ENCODE measurements at regions not wholly inside any gene's neighbourhood (a gene's known extent, or its start where the extent isn't known, plus 50 kb on each side); places are given as distances from the start of the nearest gene placed in this dataset.

DNA sequence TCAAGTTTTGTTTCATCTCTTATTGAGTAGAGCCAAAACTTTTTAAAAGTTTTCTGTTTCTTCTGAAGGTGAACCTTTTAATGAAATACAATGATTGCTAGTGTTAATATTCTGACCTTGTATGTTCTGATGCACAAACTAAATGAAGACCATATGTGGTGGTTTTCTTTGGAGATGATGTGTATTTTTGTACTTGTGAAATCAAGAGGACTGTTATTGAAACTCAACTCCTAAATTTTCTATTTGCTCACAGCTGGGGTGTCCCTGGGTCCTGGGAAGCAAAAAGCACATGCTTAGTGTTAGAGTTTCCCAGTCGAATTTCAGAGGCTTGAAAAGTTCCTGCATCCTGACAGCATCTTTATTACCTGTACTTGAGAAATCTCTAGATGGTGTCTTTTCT lies 1185.8 kb upstream of the ALCAM start:
- Mint-ChIP-seq H3K4me1 (ENCODE audit: low read depth, unreplicated experiment) (no peaks in the 10 kb centered on the region), H3K9me3 (ENCODE audit: unreplicated experiment) (no peaks in the 10 kb centered on the region), H3K27ac (ENCODE audit: unreplicated experiment) (no peak overlapping the region), H3K27me3 (ENCODE audit: unreplicated experiment) (no peaks in the 10 kb centered on the region), H3K4me3 (ENCODE audit: unreplicated experiment) (no peak overlapping the region), H3K36me3 (ENCODE audit: unreplicated experiment) (no peaks in the 10 kb centered on the region)
- no peak for DNase-seq
- TF ChIP-seq, protein P1, sequence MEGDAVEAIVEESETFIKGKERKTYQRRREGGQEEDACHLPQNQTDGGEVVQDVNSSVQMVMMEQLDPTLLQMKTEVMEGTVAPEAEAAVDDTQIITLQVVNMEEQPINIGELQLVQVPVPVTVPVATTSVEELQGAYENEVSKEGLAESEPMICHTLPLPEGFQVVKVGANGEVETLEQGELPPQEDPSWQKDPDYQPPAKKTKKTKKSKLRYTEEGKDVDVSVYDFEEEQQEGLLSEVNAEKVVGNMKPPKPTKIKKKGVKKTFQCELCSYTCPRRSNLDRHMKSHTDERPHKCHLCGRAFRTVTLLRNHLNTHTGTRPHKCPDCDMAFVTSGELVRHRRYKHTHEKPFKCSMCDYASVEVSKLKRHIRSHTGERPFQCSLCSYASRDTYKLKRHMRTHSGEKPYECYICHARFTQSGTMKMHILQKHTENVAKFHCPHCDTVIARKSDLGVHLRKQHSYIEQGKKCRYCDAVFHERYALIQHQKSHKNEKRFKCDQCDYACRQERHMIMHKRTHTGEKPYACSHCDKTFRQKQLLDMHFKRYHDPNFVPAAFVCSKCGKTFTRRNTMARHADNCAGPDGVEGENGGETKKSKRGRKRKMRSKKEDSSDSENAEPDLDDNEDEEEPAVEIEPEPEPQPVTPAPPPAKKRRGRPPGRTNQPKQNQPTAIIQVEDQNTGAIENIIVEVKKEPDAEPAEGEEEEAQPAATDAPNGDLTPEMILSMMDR (IDR thresholded peaks at IDR 0.05; ENCODE audit: partially characterized antibody, unreplicated experiment): no peak

DNA sequence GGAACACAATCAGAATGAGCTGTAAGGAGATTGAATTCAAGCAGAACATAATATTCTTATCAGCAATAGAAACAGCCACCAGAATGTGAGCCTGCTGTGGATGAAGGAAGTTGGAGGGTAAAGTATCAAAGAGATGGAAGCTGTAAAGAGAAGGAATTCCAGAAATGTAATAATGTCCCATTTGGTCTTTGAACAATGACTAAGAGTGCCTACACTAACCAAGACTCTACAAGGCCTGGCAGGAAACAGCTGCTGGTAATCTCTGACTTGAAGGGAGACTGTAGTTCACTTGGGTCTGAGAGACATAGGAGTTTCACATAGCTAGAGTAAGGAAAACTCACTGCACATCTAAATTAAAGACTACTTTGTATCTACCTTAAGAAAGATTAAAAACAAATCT lies 1176.0 kb upstream of the ALCAM start:
- DNase-seq: no peak
- Mint-ChIP-seq H3K36me3 (ENCODE audit: unreplicated experiment) (no peaks in the 10 kb centered on the region), H3K9me3 (ENCODE audit: unreplicated experiment) (no peaks in the 10 kb centered on the region), H3K27me3 (ENCODE audit: unreplicated experiment) (no peaks in the 10 kb centered on the region), H3K27ac (ENCODE audit: unreplicated experiment) (no peak overlapping the region), H3K4me3 (ENCODE audit: unreplicated experiment) (no peak overlapping the region), H3K4me1 (ENCODE audit: low read depth, unreplicated experiment) (no peaks in the 10 kb centered on the region)
- TF ChIP-seq, protein P1 (IDR thresholded peaks at IDR 0.05; ENCODE audit: partially characterized antibody, unreplicated experiment): no peak

DNA sequence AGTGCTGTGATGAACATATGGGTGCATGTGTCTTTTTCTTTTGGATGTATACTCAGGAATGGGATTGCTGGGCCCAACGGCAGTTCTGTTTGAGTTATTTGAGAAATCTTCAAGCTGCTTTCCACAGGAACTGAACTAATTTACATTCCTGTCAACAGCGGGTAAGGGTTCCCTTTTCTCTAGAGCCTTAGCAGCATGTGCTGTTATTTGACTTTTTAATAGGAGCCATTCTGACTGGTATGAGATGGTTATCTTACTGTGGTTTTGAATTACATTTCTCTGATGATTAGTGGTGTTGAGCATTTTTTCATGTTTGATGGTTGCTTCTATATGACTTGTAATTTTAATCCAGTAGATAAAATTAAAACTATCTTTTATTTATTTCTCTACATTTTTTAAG lies 1168.6 kb upstream of the ALCAM start:
- Mint-ChIP-seq H3K9me3 (ENCODE audit: unreplicated experiment) (no peaks in the 10 kb centered on the region), H3K27me3 (ENCODE audit: unreplicated experiment) (no peaks in the 10 kb centered on the region), H3K36me3 (ENCODE audit: unreplicated experiment) (no peaks in the 10 kb centered on the region), H3K4me3 (ENCODE audit: unreplicated experiment) (no peak overlapping the region), H3K27ac (ENCODE audit: unreplicated experiment) (peak overlapping the region; percentile 62), H3K4me1 (ENCODE audit: low read depth, unreplicated experiment) (peaks cover 5% of the 10 kb centered on the region)
- TF ChIP-seq, protein P1 (IDR thresholded peaks at IDR 0.05; ENCODE audit: partially characterized antibody, unreplicated experiment): no peak
- no peak for DNase-seq

DNA sequence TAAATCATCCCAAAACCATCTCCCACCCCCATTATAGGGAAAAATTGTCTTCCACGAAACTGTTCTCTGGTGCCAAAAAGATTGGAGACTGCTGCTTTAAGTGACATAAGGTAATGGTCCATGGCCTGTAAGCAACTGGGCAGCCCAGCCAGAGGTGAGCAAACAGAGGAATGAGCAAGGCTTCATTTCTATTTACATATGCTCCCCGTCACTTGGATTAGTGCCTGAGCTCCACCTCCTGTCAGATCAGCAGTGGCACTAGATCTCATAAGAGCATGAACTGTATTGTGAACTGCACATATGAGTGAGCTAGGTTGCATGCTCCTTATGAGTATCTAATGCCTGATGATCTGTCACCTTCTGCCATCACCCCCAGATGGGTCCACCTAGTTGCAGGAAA lies 1159.8 kb upstream of the ALCAM start:
- no peak overlapping the region for H3K4me3 Mint-ChIP-seq (ENCODE audit: unreplicated experiment)

DNA sequence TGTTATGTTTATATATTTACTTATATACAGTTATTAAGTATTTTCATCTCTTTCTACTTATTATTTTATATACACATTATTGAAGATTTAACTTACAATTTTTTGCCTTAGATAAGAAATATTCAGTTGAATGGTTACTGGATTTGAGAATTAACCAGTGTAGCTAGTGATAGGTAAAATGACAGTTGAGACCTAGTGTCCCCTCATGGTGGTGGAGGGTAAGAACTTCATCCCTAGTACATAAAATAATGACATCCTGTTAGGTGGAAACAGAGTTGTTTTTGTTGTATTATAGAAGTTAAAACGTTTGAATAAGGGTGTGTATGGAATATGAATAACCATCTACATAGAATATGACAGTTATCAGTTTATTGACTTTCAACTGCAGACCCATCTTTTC lies 1152.4 kb upstream of the ALCAM start:
- H3K9me3 Mint-ChIP-seq (ENCODE audit: unreplicated experiment): peaks cover 3% of the 10 kb centered on the region
- DNase-seq: no peak
- H3K4me3 Mint-ChIP-seq (ENCODE audit: unreplicated experiment): no peak overlapping the region
- TF ChIP-seq, protein P1 (IDR thresholded peaks at IDR 0.05; ENCODE audit: partially characterized antibody, unreplicated experiment): no peak
- peaks cover 4% of the 10 kb centered on the region for H3K27me3 Mint-ChIP-seq (ENCODE audit: unreplicated experiment)
- peaks cover 11% of the 10 kb centered on the region for H3K4me1 Mint-ChIP-seq (ENCODE audit: low read depth, unreplicated experiment)
- no peak overlapping the region for H3K27ac Mint-ChIP-seq (ENCODE audit: unreplicated experiment)
- no peaks in the 10 kb centered on the region for H3K36me3 Mint-ChIP-seq (ENCODE audit: unreplicated experiment)

More for the DNA sequence above, 1159.8 kb upstream of the ALCAM start:
- DNase-seq: no peak
- Mint-ChIP-seq H3K27ac (ENCODE audit: unreplicated experiment) (no peak overlapping the region), H3K36me3 (ENCODE audit: unreplicated experiment) (no peaks in the 10 kb centered on the region), H3K9me3 (ENCODE audit: unreplicated experiment) (no peaks in the 10 kb centered on the region), H3K4me1 (ENCODE audit: low read depth, unreplicated experiment) (no peaks in the 10 kb centered on the region), H3K27me3 (ENCODE audit: unreplicated experiment) (no peaks in the 10 kb centered on the region)
- TF ChIP-seq, protein P1 (IDR thresholded peaks at IDR 0.05; ENCODE audit: partially characterized antibody, unreplicated experiment): no peak
